ENCODE measurements at regions not wholly inside any gene's neighbourhood (a gene's known extent, or its start where the extent isn't known, plus 50 kb on each side); places are given as distances from the start of the nearest gene placed in this dataset.

GRCh38 chr9:96040591-96041461 lies 165.3 kb downstream of the ERCC6L2 start:
- no peaks in the 10 kb centered on the region for H3K4me1 ChIP-seq (ENCODE audit: control insufficient read depth, extremely low read depth, insufficient read depth, low read length)
- CTCF ChIA-PET: interaction anchor here (1.1 to 1.7 kb wide), 2 partner anchors 10 to 24 kb away, joined by 3 to 6 read pairs; no protein-coding TSS in a partner anchor
- H3K79me2 ChIP-seq (ENCODE audit: control insufficient read depth, insufficient read depth, low read length): no peaks in the 10 kb centered on the region
- POLR2A ChIA-PET: no interaction called here
- no peaks in the 10 kb centered on the region for H3K36me3 ChIP-seq (ENCODE audit: control insufficient read depth in 2 of 2, extremely low read depth in 1 of 2, insufficient read depth in 2 of 2, low read length in 2 of 2)
- H3K9me3 ChIP-seq (replicated peaks; ENCODE audit: control insufficient read depth, insufficient read depth, low read length): no peaks in the 10 kb centered on the region
- no peak overlapping the region for H3K4me3 ChIP-seq (replicated peaks in 1 of 3; ENCODE audit: insufficient read depth in 1 of 3, low read depth in 1 of 3, low read length in 3 of 3)
- no peak overlapping the region for H3K9ac ChIP-seq (replicated peaks; ENCODE audit: extremely low read depth, insufficient read depth, low read length)
- no peaks in the 10 kb centered on the region for H3K9me1 ChIP-seq (replicated peaks; ENCODE audit: control insufficient read depth, extremely low read depth, insufficient read depth, low read length)
- intact Hi-C loops (cut with micrococcal nuclease) (no loop called here), dilution Hi-C loops (cut with MboI; ENCODE audit: extremely low pct_ligation_motif_present, low sequenced_read_pairs) (no loop called here)
- no peak overlapping the region for H3K4me2 ChIP-seq (ENCODE audit: insufficient read depth, low read length)
- H4K20me1 ChIP-seq (replicated peaks; ENCODE audit: control insufficient read depth, extremely low read depth, insufficient read depth, low read length): no peaks in the 10 kb centered on the region
- TF ChIP-seq POLR2A (IDR thresholded peaks at IDR 0.05; ENCODE audit: low read depth, low read length) (no peak), MAX (IDR thresholded peaks at IDR 0.05; ENCODE audit: insufficient read depth, insufficient read length) (no peak)
- DNase-seq (ENCODE audit: low read depth, low spot score) (no peak), FAIRE-seq (no peak)
- no TSS peak for BruUV-seq (replicated peaks)
- no peaks in the 10 kb centered on the region for H3K27me3 ChIP-seq (ENCODE audit: control insufficient read depth in 2 of 2, insufficient read depth in 2 of 2, low read length in 2 of 2)
- no peak overlapping the region for H2AFZ ChIP-seq (ENCODE audit: low read depth, low read length)
- no peak overlapping the region for H3K27ac ChIP-seq (ENCODE audit: insufficient read depth, low read depth, low read length)

GRCh38 chr9:96038914-96039313 lies 163.4 kb downstream of the ERCC6L2 start:
- BruUV-seq (replicated peaks): no TSS peak

More at GRCh38 chr9:96038914-96039313, 163.4 kb downstream of the ERCC6L2 start:
- intact Hi-C loops (cut with micrococcal nuclease) (no loop called here), dilution Hi-C loops (cut with MboI; ENCODE audit: extremely low pct_ligation_motif_present, low sequenced_read_pairs) (no loop called here)
- H3K27me3 ChIP-seq (ENCODE audit: control insufficient read depth in 2 of 2, insufficient read depth in 2 of 2, low read length in 2 of 2): no peaks in the 10 kb centered on the region
- TF ChIP-seq GATA2 (IDR thresholded peaks at IDR 0.05; ENCODE audit: insufficient read depth, insufficient read length, low read depth, low read length) (no peak), EZH2 (IDR thresholded peaks at IDR 0.05; ENCODE audit: borderline replicate concordance, low read depth, low read length, severe bottlenecking) (no peak)
- ChIA-PET POLR2A (no interaction called here), CTCF (no interaction called here)
- no peaks in the 10 kb centered on the region for H3K9me1 ChIP-seq (replicated peaks; ENCODE audit: control insufficient read depth, extremely low read depth, insufficient read depth, low read length)
- H4K20me1 ChIP-seq (replicated peaks; ENCODE audit: control insufficient read depth, extremely low read depth, insufficient read depth, low read length): no peaks in the 10 kb centered on the region
- no peaks in the 10 kb centered on the region for H3K36me3 ChIP-seq (ENCODE audit: control insufficient read depth in 2 of 2, extremely low read depth in 1 of 2, insufficient read depth in 2 of 2, low read length in 2 of 2)
- no peak overlapping the region for H3K9ac ChIP-seq (replicated peaks; ENCODE audit: extremely low read depth, insufficient read depth, low read length)
- H2AFZ ChIP-seq (ENCODE audit: low read depth, low read length): no peak overlapping the region
- no peak overlapping the region for H3K4me2 ChIP-seq (ENCODE audit: insufficient read depth, low read length)
- H3K79me2 ChIP-seq (ENCODE audit: control insufficient read depth, insufficient read depth, low read length): no peaks in the 10 kb centered on the region
- H3K4me1 ChIP-seq (ENCODE audit: control insufficient read depth, extremely low read depth, insufficient read depth, low read length): no peaks in the 10 kb centered on the region
- DNase-seq (ENCODE audit: low read depth, low spot score) (no peak), FAIRE-seq (no peak)
- H3K4me3 ChIP-seq (replicated peaks in 1 of 3; ENCODE audit: insufficient read depth in 1 of 3, low read depth in 1 of 3, low read length in 3 of 3): no peak overlapping the region
- no peaks in the 10 kb centered on the region for H3K9me3 ChIP-seq (replicated peaks; ENCODE audit: control insufficient read depth, insufficient read depth, low read length)
- no peak overlapping the region for H3K27ac ChIP-seq (ENCODE audit: insufficient read depth, low read depth, low read length)

All from endothelial cell of umbilical vein (primary cell).